Amniotic epithelial cell (primary cell): ENCODE measurements at regions not wholly inside any gene's neighbourhood (a gene's known extent, or its start where the extent isn't known, plus 50 kb on each side); places are given as distances from the start of the nearest gene placed in this dataset.

Experiments used
- DNase-seq: peaks from one replicate; pipeline ENCODE4 v3.0.0-alpha.2; 2010; ENCODE audit warnings: low read depth

DNA sequence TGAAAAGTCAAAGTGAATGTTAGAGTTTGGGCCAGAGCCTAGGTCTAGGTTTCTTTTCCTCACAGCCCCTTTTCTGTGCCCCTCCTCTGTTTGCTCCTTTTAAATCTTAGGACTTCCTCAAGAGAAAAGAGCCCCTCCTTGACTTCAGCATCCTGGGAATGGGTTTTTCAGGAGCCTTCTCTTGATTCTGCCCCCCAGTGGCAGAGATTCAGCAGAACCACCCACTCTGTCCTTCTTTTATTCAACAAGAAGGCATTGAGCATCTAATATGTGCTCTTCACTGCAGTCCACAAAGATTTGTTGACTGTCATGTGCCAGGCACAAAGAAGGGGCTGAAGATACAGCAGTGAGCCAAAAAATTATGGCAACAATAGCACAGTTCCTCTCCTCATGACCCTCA is 270.8 kb upstream of the CDH5 start:
- no peak for DNase-seq

DNA sequence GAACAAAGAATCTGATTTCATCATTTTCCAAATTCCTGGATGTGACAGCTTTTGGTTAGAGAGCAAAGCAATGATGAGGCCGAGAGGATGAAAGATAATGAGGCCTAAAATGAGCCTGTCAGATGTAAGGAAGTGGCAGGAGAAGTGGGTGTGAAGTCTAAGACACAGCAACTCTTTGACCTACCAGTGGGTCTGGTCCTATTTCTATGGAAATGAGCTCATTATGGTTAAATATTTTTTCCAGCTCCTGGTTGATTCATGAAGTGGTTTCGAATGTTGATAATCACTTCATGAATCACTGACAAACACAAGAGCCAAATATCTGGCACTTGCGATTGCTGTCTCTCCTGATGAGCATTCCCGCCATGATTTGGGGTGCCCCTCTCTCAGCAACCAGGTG is 273.3 kb upstream of the CDH5 start:
- DNase-seq: peak; percentile 77

DNA sequence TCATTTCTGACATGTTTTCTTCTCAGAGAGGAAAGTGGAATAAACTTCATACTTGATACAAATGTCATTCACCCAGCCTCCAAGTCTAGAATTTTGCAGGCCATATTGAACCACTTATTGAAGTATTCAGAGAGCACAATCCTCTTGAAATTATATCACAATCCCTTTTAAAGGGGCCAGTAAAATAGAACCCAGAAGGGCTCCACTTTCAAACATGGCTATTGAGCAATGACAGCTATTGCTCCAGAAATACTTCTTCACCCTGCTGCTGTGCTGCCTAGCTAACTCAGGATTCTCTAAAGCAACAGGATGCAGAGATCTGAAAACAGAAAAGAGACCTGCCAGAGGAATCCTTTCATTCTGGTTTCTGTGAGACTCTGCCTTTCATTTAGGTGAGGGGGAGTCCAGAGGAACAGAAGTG is 275.0 kb upstream of the CDH5 start:
- DNase-seq: peak; percentile 60

DNA sequence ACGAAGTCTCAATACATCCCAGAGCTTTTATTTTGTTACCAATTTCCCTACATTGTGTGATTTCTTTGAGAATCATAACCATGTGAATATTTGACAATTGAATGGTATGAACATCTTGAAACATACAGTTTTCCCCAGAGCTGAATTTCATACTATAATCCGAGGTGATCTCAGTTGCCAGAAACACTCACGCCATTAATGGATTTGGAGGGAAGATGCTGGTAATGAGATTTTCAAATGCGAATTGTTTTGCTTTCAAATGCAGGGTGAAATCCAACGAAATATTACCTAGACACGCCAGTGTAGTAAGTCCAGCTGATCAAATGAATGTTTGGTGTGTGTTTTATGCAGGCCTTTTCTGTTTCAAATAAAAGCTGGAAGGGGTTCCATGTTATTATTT is 277.8 kb upstream of the CDH5 start:
- no peak for DNase-seq

DNA sequence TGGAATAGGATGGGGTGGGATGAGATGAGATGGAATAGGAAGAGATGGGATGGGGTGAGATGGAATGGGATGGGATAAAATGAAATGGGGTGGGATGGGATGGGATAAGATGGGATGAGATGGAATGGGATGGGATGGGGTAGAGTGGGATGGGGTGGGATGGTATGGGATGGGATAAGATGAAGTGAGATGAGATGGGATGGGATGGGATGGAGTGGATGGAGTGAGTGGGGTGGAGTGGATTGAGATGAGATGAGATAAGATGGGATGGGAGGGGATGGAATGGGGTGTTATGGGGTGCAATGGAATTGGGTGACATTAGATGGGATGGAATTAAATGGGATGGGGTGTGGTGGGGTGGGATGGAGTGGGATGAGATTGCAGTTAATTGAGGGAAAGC is 279.2 kb upstream of the CDH5 start:
- no peak for DNase-seq

DNA sequence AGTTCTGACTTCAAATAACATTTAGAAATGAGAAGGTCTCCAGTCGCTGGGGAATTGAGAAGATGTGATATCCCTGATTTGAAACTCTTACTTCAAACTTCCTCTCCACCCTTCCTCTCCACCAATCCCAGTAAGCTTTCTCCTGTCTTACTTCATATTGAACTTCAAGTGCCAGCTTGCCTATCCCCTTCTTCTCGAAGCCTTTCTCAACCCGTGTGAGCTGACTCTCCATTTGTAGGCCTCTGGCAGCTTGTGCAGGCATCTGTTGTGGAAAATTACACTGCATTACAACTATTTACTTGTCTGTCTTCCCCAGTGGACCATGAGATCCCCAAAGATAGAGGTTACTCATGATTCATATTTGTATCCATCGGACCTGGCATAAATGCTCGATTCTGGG is 280.8 kb upstream of the CDH5 start:
- DNase-seq: no peak

DNA sequence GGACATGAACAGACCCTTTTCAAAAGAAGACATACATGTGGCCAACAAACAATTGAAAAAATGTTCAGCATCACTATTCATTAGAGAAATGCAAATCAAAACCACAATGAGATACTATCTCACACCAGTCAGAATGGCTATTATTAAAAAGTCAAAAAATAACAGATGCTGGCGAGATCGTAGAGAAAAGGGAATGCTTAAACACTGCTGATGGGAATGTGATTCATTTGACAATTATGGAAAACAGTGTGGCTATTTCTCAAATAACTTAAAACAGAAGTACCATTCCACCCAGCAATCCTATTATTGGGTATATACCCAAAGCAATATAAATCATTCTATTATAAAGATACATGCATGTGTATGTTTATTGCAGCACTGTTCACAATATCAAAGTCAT is 281.8 kb upstream of the CDH5 start:
- DNase-seq: peak; percentile 45

DNA sequence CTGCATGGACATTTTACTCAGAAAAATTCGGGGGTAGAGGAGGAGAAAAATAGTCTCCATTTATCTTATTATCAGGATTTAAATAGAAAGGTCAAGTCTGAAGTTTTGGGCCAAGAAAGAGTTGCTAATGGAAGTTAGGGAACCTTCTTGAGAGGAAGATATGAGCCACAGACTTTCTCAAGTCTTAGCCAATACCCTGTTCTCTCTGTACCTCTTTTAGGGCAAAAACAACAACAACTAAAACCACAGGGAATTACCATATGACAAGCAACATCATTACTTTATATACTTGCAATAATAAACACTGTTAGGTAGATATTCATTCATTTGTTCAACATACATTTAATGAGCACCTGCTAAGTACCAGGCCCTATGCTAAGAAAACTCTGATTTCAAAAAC is 282.2 kb upstream of the CDH5 start:
- DNase-seq: peak; percentile 71

DNA sequence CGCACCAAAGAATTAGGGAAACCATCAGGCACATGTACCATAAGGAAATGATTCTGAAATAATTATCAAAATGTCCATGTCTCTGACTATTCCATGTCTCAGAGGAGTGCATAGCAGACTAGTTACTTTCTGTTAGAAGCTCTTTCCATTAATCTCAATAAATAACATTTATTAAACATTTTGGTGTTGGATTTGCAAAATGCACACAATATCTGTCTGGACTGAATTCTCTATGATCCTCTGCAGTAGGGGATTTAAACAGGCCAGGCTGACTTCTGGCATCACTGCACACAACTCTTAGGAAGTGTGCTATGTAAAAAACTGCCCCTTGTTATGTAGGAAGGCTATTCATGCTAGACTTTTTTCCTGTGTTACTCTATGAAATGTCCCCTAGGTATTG is 283.3 kb upstream of the CDH5 start:
- no peak for DNase-seq

DNA sequence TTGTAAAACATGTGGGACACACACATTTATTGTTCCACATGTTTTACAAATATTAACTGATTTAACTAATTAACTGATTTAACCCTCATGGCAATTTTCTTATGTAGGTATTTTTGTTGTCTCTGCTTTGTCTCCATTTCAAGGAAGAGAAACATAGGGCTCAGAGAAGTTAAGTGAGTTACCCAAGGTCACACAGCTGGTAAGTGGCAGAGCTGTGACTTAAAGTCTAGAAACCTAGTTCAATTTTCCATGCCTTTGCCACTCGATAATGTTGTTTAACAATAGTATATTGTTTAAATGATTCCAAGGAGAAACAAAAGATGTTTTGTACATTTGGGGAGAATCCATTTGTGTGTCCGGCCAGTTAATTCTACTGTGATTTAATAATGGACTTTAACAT is 284.1 kb upstream of the CDH5 start:
- no peak for DNase-seq

DNA sequence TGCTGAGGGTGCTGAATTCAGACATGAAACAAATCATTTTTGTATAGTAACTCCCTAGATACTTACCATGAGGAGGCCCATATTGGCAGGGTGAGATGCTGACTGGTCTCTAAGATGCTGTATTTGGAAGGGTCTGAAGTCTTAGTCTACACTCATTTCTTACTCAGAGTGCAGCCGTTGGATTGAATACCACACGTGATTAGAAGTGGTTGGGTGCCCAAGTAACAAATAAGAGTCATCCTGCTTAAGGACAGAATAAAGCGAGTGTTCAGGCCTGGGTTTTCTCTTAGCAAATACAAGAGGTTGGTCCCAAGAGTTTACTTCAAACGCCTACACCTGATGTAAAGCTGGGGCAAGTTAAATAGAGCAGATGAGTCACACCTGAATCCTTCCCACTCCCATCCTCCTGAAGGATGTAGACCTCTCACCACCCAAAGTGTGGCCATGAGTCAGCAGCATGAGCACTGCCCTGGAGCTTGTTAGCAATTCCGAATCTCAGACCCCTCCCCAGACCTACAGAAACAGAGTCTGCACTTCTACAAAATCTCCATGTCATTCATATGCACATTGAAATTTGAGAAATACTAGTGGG is 284.6 kb upstream of the CDH5 start:
- DNase-seq: peak; percentile 82

DNA sequence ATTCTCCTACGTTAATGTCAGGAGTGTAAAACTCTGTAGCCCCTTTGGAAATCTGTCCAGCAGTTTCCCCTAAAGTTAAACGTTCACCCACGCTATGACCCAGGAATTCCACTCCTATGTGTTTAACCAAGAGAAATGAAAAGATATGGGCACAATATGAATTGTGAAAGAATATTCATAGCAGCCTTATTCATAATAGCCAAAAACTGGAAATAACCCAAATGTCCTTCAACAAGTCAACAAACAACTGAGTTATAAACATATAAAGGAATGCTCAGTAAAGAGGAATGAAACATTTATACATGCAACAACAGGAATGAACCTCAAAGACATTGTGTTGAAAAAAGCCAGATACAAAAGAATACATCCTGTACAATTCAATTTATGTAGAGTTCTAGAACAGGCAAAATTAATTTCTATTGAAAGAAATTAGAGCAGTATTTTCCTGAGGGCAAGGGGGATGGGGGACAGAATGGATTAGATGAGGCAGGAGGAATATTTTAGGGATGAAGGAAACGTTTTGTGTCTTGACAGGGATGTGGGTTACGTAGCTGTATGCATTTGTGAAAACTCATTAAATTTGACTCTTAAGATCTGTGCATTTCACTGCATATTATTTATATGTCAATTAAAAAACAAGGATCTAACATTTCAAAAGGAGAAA is 286.7 kb upstream of the CDH5 start:
- DNase-seq: peak; percentile 84

DNA sequence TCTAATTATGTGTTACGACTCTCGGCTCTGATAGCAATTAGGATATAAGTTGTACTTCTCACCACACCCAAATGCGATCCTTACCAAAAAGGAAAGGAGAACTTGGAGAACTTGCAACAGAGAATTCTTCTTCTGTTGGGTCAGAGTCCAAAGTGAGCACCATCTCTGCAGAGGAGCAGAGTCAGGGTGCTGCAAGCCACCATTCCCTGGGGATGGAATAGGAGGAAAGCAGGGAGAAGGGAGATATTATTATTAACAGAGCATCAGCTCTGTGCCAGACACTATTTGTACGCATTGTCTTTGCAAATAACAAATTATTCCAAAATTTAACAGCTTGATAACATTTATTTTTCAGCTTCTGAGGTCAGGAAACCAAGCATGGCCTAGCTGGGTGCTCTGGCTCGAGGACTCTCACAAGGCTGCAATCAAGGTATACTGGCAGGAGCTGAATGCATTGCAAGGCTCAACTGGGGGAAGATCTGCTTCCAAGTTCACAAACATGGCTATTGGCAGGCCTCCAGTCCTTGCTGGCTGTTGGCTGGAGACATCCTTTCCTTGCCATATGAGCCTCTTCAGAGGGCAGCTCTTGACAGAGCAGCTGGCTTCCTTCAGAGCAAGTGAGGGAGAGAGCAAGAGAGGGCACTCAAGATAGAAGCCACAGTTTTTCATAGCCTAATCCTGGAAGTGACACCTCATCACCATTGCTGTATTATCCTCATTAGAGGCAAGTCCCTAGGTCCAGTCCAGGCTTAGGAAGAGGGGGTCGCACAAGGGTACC is 296.2 kb upstream of the CDH5 start:
- peak; percentile 51 for DNase-seq

DNA sequence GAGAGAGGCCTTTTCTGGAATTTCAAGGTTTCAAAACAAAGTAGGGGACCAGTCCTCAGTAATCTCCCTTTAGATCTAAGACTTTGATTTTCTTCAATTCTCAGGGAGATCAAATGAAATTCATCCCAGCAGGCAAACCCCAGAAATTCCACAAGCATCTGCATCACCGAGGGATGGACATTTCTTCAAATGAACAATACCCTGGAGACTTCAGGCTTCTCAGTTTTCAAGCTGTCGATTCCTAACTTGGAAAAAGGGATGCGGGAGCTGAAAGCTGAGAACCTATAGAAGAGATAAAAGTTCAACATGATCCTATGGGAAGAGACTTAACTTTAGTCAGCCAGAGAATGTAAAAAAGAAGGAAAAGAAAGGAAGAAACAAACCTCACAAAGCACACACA is 296.9 kb upstream of the CDH5 start:
- no peak for DNase-seq

DNA sequence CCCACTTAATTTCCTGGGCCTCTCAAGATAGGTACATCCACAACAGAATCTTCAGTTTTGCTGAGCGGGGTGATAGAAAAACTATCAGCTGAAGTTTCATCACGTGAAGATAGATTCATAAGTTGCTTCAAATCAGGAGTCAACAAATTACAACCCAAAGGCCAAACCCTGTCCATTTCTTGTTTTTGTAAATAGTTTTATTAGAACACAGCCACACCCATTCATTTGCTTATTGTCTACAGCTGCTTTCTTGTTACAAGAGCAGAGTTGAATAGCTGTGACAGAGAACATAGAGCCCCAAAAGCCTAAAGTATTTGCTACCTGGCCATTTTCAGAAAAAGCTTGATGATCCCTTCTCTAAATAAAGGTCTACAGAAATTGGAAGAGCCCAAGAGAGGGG is 300.1 kb upstream of the CDH5 start:
- DNase-seq: no peak

DNA sequence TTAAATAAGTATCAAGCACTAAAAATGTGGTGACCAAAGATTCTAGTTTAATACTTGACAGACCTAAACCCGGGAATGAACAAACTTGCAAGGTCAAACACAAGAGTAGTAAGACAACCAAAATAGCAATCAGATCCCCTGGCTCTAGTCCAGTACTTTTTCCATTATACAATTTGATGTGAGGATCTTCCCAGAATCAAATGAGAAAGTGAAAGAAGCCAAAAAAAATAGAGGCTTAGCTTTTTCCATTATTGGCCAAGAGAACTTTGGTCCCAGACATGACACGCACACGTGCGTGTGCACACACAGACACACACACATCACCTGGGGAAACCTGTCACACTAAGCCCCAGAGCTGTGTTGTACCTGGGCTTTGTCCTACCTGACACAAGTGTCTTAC is 300.6 kb upstream of the CDH5 start:
- DNase-seq: no peak

DNA sequence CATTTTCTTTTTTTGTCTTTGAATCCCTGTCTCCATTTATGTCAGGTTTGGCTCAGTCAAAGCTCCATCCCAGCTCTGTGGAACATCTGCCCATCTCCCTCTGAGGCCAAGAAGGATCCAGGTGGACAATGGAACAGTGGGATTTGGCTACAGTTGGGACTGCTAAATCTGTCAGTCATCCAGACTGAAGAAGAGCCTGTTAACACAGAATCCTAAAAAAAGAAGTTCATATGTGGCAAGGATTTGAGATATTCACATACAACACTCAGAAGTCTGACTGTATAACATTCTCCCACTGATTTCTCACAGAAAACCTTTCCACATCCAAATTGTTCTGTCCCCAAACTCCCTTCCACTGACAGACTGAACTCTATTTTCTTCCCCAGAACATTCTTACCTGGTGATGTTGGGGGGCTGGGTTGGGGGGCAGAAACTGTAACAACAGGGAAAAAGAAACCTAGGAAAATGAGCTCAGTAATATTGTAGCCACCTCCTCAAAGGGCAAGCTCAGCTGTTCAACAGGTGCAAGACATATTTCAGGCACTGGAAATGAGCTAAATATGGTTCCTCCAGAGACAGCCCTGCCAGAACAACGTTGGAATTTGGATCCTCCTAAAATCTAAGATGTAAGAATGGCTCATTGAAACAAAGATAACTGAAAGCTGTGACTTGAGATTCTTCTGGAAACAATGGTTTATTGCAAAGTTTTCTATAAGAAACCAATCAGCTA is 301.5 kb upstream of the CDH5 start:
- DNase-seq: no peak

DNA sequence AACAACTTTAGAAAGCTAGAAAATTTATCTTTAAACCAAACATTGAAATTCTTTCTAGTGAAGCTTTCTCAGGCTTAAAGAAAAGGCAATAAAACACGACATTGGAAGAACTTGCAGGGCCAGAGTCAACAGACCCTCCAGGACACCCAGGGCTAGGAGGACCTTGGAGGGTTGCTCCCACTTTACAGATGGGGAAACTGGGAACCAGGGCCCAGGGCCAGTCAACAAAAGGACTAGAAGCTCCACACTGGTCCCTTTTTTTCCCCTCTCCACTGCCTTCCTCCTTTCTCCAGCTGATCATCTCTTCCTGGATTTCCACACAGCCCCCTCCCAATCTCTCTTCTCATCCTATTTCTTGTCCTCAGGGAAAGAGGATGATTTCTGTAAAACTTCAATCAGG is 307.7 kb upstream of the CDH5 start:
- no peak for DNase-seq

DNA sequence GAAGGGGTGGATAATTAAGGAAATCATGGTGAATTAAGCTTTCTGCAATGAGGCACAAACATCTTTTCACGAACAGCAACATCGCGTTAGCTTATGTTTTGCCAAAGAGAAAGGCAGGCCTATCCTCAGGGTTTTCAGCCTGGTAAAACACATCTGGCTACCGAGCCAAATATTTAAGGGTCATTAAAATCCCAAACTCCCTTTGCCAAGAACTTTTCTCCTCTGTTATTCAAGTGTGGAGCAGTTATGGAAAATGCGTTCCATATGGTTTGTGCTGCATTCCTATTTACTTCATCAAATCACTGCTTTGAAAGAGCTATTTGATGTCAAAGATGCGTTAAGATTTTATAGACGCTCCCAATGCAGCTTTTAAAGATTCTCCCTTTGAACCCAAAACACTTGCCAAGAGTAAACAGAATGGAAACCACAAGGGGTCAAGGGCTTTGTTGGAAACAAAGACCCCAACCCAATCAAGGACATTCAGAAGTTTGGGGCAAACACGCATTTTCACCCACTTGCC is 308.3 kb upstream of the CDH5 start:
- no peak for DNase-seq

DNA sequence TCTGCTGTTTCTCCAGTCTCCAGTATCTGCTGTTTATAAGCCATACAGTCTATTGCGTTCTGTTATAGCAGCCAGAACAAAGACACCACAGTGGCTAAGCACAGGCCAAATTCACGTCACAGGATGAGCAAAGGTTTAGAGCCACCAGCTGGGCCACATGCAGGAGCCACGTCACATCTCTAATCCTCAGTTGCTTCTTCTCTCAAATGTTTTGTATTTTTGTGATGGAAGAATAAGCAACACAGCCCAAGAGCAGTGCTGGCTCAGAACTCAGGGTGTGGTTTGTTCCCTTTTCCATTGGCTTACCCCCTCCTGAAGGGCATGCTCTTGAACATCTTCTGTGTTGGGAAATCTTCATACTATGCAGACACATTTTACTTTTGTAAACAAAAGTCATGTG is 309.4 kb upstream of the CDH5 start:
- DNase-seq: no peak

DNA sequence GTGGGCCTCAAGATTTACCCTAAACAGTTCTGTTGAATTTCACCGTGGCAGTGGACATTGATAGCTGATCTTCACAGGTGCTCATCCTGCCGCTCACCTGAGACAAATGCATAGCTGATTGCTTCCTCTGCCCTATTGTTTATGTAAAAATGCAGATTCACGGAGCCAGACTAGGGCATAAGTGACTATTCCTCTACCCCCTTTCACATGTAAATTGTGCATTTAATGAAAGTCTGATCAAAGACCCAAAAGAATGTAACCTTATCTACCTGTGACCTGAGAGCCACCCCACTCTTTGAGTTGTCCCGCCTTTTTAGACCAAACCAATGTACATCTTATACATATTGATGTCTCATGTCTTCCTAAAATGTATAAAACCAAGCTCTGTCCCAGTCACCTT is 312.4 kb upstream of the CDH5 start:
- no peak for DNase-seq

DNA sequence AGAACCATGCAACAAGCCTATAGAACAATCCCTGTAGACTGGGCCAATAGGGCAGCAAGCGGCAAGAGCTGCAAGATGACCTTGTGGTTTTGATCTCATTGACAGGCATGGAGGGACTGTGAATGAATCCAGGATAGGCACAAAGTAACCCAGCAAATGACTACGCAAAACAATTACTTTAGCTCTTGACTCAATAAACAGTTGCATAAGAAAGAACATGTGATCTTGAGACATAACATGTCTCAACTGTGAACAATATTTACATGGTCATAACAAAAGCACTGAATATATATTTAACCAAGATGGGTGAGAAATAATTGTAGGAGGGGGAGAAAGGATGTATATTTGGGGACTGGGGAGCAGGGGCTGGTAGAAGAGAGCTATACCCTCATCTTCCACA is 313.7 kb upstream of the CDH5 start:
- DNase-seq: peak; percentile 52

DNA sequence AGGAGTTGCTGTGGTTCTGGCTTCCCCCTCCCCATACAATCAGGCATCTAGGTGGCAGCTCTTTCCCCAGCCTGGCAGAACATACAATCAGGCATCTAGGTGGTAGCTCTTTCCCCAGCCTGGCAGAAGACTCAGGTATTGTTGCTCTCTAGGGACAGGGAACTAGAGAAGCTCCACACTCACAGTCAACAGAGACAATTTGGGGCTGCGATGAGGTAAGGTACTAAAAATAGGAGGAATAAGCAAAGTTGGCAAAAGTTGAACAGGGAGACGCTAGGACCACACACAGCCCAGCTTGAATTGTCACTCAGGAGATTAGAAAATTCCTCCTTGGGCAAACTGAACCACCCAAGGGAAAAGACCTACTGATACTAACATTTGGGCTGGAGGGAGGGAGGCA is 315.5 kb upstream of the CDH5 start:
- no peak for DNase-seq
